ENCODE measurements at regions not wholly inside any gene's neighbourhood (a gene's known extent, or its start where the extent isn't known, plus 50 kb on each side); places are given as distances from the start of the nearest gene placed in this dataset.
"Not testable (repeated sequence)": the region's sequence is repeated elsewhere in the genome, so short reads cannot be mapped to it uniquely, and the experiment has no call there.

DNA sequence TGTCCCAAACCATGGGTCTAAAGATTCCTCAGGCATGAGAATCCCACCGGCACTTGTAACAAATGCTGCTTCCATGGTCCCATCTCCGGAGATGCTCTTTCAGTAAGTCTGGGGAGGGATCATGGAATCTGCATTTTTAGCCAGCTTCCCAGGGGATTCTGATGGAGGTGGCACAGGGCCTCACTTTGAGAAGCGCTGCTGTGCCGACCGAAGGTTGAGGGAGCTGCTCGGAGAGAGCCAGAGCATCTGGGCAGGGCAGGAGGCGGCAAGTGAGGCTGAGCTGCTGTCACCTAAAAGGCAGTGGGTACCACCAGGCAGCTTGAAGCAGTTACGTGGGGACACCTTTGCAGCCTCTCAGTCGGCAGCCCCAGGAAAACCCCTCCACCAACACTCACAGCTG is 100.2 kb upstream of the CDYL start:
- no peak for DNase-seq

DNA sequence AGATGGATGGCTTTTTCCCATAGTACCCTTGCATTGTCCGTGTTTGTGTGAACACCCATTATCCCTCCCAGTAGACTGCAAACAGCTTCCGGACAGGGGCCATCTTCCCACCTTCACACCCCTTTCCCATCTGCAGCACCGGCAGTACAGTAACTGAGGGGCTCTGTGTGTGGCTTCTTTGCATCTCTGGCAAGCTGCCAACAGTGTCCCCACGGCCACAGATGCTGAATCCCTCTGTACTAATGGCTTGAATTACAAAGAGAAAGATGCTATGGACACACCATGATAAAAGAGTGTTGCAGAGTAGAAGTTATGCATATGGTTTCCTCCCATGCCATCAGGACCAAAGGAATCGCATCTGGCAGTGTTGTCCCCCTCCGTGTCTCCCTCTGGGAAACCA is 101.1 kb upstream of the CDYL start:
- DNase-seq: no peak

DNA sequence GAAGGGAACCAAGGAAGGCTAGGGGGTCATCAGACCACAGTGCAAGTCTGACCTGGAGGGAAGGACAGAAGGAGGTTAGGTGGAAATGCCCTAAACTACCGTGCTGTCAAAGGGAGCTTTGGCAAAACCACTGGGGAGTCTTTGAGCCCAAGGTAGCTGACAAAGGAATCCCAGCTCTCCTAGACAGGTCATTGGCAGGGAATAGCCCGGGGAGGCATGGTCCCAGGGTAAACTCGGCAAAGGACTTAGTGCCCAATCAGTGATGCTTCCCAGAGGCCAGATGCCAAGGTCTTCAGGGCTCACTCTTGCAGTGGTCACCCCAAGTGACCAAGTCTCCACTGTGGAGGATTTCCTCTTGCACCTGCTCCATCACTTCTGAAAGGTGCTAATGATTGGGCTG is 102.3 kb upstream of the CDYL start:
- no peak for DNase-seq

DNA sequence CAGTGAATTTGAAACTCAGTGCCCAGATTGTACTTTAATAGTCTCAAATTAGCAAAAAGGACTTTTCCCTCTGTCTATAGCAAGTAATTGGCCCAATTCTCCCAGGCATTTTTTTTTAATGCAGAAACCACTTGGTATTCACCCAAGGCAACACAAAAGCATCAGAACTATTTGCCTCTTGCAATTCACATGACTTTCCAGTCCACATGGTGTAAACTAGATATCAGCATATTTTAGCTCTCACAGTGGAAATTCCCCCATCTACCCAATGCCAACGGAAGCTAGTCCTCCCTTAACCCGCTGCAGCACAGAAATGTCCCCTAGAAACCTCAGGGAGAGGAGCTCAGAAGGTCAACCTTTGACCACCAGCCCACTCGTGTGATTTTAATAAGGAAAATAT is 103.4 kb upstream of the CDYL start:
- DNase-seq: no peak

DNA sequence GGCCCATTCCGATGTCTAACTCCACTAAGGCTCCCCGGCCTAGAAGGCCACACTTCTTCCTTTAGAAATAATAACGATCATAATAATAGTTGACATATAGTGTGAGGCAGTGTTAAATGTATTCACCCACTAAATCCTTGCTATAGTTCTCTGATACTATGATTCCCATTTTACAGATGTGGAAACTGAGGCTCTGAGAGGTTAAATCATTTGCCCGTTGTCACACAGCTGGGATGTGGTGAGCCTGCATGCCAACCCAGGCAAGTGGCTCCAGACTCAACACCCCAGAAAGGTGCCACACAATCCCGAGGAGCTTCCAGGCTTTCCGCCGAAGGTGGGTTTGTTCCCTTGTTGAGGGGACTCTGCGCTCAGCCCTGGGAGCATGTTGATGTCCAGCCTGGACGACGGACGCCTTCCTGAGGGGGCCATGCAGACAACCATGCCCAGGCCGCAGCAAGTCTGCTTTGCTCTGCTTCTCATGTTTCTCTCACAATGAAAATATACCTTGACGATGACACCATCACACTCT is 104.6 kb upstream of the CDYL start:
- DNase-seq: no peak

DNA sequence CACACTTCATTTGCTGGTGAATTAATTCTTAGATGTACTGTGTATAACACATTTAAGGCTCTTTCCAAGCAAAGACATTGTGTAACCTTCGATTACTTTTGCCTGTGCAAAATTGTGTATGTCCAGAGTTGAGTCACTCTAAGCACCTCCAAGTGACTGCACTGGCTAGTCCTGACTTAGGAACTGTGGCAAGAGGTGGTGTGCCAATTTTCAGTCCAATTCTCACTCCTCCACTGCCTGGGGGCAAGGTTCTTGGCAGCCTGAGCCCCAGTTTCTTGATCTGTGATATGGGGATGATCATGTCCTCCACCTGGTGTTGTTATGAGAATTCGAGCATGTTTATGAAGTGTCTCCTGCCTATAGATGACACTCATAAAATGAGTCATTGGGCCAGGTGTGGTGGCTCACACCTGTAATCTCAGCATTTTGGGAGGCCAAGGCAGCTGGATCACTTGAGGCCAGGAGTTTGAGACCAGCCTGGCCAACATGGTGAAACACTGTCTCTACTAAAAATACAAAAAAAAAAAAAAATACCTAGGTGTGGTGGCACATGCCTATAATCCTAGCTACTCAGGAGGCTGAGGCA is 105.3 kb upstream of the CDYL start:
- DNase-seq: no peak

DNA sequence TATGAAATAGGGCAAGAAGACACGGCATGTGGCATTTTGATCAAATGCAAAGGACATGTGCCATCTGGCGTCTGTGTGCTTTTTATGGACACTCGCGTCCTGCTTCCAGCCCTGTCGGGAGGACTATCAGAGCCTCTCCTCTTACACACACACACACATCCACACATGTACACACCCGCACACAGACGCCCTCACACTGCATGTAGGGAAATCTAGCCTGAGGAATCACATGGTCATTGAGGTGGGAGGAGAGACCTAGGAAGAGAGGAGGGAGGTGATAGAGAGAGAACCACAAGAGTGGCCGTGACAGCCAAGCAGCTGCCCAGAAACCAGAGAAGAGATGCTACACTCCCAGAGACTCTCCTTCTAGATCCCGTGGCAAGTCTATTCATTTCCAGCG is 105.9 kb upstream of the CDYL start:
- DNase-seq: no peak

DNA sequence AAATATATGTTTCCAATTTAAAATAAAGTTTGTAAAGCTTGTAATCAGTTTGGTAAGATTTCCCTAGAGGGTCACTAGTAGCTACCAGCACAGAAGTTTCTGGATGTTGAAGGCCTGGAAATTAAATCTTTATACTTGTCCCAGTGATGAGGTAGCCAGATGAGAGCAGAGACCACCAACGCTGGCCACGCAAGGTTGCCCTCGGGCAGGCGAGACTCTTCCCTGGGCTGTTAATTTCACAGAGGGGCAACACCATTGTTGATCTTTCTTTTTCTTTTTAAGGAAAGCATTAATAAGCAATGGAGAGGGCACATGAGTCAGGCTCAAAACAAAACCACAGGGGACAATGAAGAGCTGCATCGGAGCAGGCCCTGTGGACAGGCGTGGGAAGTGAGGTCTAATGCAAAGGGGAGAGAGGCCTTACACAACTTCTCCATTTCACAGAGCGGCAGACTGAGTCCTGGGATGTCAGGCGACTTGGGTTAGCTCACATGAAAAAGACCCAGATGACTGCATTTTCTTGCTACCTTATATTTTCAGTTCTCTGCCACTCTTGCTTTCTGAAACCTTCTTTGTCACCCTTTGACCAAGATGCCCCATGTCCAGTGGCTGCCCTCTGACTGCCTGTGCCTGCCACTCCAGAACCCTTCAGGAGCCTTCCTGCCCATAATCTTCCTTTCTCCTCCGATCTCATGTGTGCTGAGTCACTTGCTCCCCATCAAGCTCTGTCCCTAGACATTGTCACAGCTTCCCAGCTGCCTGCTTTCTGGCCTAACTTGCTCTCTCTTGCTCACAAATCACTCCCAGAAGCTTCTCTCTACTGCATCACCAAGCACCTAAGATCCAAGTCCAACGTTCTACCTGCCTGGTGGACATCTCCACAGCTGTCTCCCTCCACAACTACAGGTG is 107.7 kb upstream of the CDYL start:
- DNase-seq: no peak

DNA sequence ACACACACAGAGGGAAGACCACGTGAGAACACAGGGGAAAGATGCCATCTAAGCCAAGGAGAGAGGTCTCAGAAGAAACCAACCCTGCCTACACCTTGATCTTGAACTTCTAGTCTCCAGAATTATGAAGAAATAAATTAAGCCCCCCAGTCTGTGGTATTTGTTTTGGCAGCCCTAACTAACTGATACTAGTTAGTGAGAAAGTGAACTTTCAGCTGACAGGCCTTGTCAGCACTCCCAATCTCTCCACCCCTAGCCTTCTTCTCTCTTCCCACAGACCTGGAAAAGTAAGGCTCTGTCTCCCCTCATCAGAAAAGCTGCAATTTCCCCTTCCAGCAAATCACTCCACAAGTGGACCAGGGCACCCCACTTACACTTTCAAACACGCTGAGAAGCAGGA is 108.6 kb upstream of the CDYL start:
- no peak for DNase-seq

DNA sequence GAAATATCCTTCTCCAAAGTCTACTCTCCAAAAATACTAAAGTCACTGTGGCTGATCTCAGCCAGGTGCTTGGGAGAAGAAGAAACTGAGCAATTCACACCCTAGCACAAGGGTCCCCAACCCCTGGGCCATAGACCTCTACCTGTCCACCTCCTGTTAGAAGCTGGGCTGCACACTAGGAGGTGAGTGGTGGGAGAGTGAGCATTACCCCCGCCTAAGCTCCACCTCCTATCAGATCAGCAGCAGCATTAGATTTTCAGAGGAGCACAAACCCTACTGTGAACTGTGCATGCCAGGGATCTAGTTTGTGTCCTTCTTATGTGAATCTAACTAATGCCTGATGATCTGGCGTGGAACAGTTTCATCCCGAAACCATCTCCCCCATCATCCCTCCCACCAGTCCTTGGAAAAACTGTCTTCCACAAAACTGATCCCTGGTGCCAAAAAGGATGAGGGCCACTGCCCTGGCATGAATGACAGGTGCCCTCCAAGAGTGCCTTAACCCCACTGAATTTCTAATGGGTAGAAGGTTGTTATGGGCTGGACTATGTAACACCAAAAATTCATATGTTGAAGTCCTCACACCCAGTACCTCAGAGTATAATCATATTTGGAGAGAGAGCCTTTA is 109.2 kb upstream of the CDYL start:
- no peak for DNase-seq

DNA sequence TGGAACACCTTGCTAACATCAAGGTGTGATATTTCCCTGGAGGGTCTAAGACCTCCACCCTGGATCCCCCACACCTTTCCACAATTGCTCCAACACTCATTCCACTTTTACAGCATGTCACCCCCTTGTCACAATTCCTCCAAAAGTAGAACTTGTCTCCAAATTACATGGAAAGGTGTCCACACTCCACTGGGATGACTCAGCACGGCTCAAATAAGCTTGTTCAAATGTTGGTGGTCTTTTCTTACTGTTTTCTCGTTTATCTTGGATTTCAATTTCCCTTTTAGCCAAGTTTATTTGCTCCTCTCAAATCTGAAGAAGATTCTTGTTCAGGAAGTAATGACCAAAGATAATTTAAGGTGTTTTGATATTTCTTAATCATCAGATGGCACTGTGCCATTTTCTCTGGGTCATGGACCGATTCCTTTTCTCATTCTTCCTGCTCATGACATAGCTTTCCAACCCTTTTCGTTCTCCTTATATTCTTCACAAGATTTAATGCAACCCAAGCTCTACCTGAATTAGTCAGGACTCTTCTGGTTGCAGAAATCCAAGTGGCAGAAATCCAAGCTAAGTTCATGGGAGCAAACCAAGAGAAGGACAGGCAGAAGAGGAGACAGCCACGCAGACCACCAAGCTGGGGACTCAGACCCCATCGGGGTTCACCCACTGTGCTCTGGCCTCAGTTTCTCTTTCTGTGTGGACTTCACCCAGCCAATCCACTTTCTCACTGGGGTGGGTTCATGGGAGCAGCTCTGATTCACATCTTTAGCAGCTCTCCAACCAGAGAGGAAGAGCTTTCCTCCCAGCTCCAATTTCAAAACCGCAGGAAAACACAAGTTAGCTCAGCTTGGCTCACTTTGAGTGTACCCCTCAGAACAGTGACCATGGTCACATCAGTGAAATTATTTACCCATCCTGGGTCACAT is 110.5 kb upstream of the CDYL start:
- DNase-seq: no peak

DNA sequence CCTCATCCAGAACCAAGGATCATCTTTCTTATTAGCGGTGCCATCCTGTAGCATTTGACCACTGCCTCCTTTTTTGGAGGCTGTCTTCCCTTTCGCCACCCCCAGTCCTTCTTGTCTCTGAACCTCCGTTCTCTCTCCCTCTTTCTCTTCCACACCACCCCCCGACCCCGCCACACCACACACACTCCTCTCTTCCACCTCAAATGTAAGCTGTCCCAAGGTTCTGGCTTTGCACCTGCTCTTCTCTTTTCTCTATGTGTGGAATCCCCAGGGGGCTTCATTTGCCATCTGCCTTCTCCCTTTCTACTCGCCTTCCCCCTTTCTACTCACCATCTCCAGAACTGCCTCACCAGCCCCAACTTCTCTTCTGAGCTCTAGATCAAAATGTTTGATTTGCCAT is 111.3 kb upstream of the CDYL start:
- no peak for DNase-seq

DNA sequence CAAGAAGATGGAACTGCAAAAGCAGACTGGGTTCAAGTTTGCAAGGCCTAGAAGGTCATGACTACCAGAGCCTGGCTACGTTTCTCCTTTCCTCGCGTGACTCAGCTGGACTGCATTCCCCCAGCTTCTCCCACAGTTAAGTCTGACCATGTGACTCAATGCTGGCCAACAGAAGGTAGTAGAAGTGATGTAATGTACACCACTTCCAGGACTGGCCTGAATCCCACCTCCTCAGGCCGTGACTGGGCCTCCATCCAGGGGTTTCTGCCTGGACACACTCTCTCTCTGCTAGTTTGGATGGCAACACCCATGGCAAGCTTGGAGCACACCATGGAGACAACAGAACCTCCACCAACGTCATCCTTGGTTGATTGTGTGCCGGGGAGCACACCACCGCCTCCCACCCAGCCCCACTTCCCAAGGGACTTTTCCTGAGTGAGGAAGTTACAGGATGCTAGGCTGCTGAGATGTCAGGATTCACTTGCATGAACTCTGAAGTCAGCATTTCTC is 112.0 kb upstream of the CDYL start:
- DNase-seq: no peak

DNA sequence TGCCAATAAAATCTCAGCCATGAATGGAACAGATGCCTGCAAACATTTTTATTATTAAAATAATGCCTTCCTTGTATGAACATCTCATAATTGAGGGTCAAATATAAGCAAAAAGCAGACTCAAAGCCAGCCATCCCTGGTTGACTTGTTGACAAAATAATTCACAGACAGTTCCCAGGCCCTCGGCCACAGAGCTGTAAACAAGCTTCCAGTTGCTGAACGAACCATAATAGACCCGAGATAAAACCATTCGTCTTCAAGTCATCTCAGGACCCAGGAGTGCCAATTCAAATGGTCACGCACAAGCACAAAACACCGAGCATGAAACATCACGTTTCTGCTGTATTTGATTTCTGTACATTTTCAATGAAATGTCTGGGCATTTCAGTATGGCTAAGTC is 113.3 kb upstream of the CDYL start:
- no peak for DNase-seq

DNA sequence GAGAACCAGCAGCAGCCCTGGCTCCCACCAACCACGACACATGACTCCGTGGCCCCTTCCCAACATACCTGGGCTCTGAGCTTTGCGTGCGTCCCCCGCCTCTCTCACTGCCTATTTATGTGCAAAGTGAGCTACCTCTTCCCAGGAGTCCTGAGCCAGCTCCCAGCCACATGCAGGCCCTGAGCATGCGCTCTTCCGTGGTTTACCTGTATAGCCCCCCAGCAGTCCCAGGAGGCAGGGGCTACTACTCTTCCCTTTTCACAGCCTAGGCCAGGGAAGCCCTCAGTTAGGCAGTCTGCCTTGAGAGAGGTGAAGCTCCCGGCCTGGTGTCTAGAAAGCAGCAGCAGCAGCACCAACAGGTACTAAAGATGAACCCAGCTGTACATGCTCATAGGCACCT is 114.8 kb upstream of the CDYL start:
- DNase-seq: no peak

DNA sequence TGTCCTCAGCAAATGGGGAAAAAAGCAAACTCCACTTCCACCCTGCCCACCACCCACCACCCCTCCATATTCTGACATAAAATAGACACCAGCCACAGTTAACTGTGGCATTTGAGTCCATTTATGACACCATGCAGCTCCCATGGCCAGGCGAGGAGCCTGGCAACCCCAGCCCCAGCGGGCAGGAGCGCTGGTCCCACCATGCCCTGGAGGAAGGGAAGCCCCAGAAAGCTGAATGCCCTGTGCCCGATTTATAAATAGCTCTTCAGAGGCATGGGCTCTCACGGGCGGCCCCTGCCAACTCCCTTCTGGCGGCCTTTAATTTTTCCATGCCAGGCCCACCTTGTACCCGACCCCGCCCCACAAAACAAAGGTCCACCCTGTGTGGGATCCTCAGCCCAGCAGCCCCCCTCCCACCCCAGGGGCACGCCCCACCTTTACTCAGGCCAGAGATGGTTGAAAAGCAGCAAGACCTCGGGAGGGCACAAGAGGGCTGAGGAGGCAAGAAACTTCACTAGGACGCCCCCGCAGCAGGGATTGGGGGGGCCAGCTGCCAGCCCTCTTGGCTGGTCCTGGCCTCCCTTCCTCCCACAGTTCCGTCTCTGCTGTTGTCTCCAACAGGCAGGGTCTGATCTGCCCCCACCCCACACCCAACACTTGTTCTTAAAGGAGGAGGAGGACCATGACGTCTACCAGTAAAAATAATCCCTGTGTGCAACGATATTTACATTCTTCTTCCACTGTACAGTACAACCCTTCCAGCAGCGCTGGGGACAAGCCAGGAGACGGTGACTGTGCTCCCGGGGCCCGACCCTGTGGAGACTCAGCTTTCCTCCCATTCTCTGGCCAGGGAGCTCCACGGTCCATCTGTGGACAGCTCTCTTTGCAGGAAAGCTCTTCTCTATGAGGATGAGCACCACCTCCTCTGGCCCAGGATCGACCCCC is 115.6 kb upstream of the CDYL start:
- no peak for DNase-seq

DNA sequence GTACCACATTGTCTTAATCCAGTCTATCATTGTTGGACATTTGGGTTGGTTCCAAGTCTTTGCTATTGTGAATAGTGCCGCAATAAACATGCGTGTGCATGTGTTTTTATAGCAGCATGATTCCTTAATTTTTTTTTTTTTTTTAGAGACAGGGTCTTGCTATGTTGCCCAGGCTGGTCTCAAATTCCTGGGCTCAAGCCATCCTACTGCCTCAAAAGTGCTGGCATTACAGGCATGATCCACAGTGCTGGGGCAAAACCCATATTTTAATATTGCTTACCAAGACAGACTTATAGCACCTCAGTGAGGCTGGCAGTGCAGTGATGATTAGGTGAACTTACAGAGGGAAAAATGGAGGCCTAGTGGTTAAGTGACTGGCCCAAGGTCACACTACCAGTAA is 116.5 kb upstream of the CDYL start:
- DNase-seq: not testable (repeated sequence)

DNA sequence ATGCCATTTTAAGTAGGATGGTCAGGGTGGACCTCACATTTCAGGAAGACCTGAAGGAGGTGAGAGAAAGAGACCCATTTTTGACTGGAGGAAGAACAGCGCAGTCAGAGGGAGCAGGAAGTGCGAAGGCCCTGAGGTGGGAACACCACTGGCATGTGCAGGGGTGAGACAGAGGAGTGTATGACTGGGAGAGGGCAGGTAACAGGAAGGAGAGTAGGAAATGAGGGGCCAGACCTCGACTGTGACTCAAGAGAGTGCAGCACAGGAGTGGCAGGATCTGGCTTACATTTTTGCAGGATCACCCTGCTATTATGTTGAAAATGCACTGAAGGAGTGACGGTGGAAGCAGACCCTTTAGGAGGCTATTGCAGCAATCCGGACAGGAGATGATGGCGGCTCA is 117.7 kb upstream of the CDYL start:
- DNase-seq: no peak

DNA sequence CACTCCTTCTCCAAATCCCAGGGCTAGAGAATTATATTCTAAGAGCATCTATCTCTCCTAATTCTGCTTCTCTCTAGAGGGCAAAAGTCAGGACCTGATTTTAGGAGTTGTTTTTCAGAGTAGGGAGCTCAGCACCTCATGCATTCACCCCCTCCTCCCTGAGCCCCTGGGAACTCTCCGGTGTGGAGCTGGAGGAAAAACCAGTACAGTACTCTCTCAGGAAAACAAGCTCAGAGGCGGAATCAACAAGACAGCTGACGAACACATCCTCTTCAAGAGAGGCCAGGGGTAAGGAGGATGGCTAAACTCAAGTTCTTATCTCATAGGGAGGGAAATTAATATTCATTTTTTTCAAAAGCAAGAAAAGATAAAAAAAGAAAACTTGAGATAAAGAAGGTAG is 120.1 kb upstream of the CDYL start:
- no peak for DNase-seq

DNA sequence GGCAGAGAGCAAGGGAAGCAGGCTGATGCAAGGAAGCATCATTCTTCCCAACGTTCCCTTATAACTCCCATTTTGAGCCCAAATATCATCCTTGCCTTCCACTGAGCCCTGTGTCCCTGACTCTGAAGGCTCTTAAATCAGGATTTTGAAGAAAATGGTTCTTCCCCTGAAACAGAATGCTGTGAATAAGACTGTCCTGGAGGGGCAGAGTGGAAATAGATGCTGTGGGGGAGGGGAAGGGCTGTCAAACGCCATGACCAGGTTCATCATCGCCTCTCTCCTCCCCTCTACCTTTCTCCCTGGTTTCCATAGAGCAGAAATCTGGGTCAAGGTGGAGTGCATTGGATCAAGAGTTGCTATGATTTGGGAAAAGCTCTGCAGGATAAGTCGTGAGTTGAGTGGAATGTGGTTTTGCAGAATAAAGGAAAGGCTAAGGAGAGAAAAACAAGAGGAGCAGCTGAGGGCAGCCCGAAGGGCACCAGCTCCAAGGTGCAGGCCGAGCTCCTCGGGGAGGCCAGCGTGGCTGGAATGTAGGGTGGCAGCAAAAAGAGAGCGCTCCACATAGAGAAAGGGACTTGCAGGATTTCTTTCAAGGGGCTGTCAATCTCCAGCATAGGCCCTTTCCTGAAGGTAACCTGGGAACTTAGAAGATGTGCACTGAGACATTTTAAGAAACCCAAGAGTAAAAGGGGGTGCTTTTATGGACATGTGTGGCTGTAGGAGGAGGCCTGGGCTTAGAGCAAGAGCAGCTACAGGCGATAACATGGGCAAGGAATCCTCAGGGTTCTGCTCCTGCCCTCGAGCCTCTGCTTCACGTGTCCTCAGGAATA is 120.8 kb upstream of the CDYL start:
- DNase-seq: no peak

DNA sequence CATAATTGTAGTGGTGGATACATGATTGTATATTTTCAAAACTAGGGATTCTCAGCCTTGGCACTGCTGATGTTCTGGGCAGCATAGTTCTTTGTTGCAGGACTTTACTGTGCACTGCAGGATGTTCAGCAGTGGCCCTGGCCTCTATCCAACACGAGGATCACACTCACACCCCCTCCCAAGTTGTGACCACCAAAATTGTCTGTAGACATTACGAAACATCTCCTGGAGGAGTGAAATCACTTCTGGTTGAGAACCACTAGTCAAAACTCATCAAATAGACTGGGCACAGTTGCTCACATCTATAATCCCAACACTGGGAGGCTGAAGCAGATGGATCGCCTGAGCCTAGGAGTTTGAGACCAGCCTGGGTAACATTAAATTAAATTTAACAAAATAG is 123.1 kb upstream of the CDYL start:
- DNase-seq: no peak
